ENCODE measurements at regions not wholly inside any gene's neighbourhood (a gene's known extent, or its start where the extent isn't known, plus 50 kb on each side); places are given as distances from the start of the nearest gene placed in this dataset.

- Histone ChIP-seq H3K27ac (ENCODE audit: low read length) (no peak overlapping the region), H4K20me1 (ENCODE audit: insufficient read depth, low read length) (no peaks in the 10 kb centered on the region), H2AFZ (ENCODE audit: low read depth, low read length) (no peak overlapping the region; the same call in 1 of the 2 replicates), H3K36me3 (replicated peaks; ENCODE audit: low read depth, low read length) (no peaks in the 10 kb centered on the region), H3K27me3 (ENCODE audit: low read depth, low read length) (no peaks in the 10 kb centered on the region), H3K9me3 (ENCODE audit: insufficient read depth, low read length) (no peaks in the 10 kb centered on the region), H3K4me2 (ENCODE audit: low read length) (no peak overlapping the region), H3K9ac (ENCODE audit: low read length) (no peak overlapping the region), H3K4me1 (ENCODE audit: low read length) (no peaks in the 10 kb centered on the region), H3K4me3 (ENCODE audit: low read length) (no peak overlapping the region), H3K79me2 (ENCODE audit: low read length) (no peaks in the 10 kb centered on the region)
- TF ChIP-seq EZH2phosphoT487 (IDR thresholded peaks at IDR 0.05; ENCODE audit: low read depth) = no peak
- TF ChIP-seq CTCF (IDR thresholded peaks at IDR 0.05; ENCODE audit: low read depth, low read length) = no peak
These were observed 698.6 kb downstream of the BRINP3 start for GRCh38 chr1:189779034-189779433.

GRCh38 chr1:189782295-189782694 lies 695.4 kb downstream of the BRINP3 start:
- no peaks in the 10 kb centered on the region for H3K27me3 ChIP-seq (ENCODE audit: low read depth, low read length)
- H2AFZ ChIP-seq (ENCODE audit: low read depth, low read length) = no peak overlapping the region
- H3K4me3 ChIP-seq (ENCODE audit: low read length) = no peak overlapping the region
- no peak overlapping the region for H3K27ac ChIP-seq (ENCODE audit: low read length)
- no peaks in the 10 kb centered on the region for H3K4me1 ChIP-seq (ENCODE audit: low read length)
- no peaks in the 10 kb centered on the region for H3K36me3 ChIP-seq (replicated peaks; ENCODE audit: low read depth, low read length)
- TF ChIP-seq EZH2phosphoT487 (IDR thresholded peaks at IDR 0.05; ENCODE audit: low read depth) (no peak), CTCF (IDR thresholded peaks at IDR 0.05; ENCODE audit: low read depth, low read length) (no peak)
- H3K4me2 ChIP-seq (ENCODE audit: low read length) = no peak overlapping the region
- no peak overlapping the region for H3K9ac ChIP-seq (ENCODE audit: low read length)
- no peaks in the 10 kb centered on the region for H3K79me2 ChIP-seq (ENCODE audit: low read length)
- no peaks in the 10 kb centered on the region for H4K20me1 ChIP-seq (ENCODE audit: insufficient read depth, low read length)
- H3K9me3 ChIP-seq (ENCODE audit: insufficient read depth, low read length) = no peaks in the 10 kb centered on the region

GRCh38 chr1:189783456-189783855 lies 694.2 kb downstream of the BRINP3 start:
- Histone ChIP-seq H3K27me3 (ENCODE audit: low read depth, low read length) (no peaks in the 10 kb centered on the region), H3K4me2 (ENCODE audit: low read length) (no peak overlapping the region), H3K36me3 (replicated peaks; ENCODE audit: low read depth, low read length) (no peaks in the 10 kb centered on the region), H3K9ac (ENCODE audit: low read length) (no peak overlapping the region), H3K9me3 (ENCODE audit: insufficient read depth, low read length) (no peaks in the 10 kb centered on the region), H3K27ac (ENCODE audit: low read length) (no peak overlapping the region), H4K20me1 (ENCODE audit: insufficient read depth, low read length) (no peaks in the 10 kb centered on the region), H3K4me3 (ENCODE audit: low read length) (no peak overlapping the region), H3K79me2 (ENCODE audit: low read length) (no peaks in the 10 kb centered on the region), H2AFZ (ENCODE audit: low read depth, low read length) (no peak overlapping the region), H3K4me1 (ENCODE audit: low read length) (no peaks in the 10 kb centered on the region)
- TF ChIP-seq EZH2phosphoT487 (IDR thresholded peaks at IDR 0.05; ENCODE audit: low read depth) (no peak), CTCF (IDR thresholded peaks at IDR 0.05; ENCODE audit: low read depth, low read length) (no peak)

- H2AFZ ChIP-seq (ENCODE audit: low read depth, low read length) = no peak overlapping the region
- H3K9ac ChIP-seq (ENCODE audit: low read length) = no peak overlapping the region
- no peaks in the 10 kb centered on the region for H3K27me3 ChIP-seq (ENCODE audit: low read depth, low read length)
- no peaks in the 10 kb centered on the region for H3K9me3 ChIP-seq (ENCODE audit: insufficient read depth, low read length)
- H3K27ac ChIP-seq (ENCODE audit: low read length) = no peak overlapping the region
- H3K79me2 ChIP-seq (ENCODE audit: low read length) = no peaks in the 10 kb centered on the region
- H3K36me3 ChIP-seq (replicated peaks; ENCODE audit: low read depth, low read length) = no peaks in the 10 kb centered on the region
- no peak overlapping the region for H3K4me2 ChIP-seq (ENCODE audit: low read length)
- H3K4me3 ChIP-seq (ENCODE audit: low read length) = no peak overlapping the region
- no peaks in the 10 kb centered on the region for H4K20me1 ChIP-seq (ENCODE audit: insufficient read depth, low read length)
- TF ChIP-seq EZH2phosphoT487 (IDR thresholded peaks at IDR 0.05; ENCODE audit: low read depth) (no peak), CTCF (IDR thresholded peaks at IDR 0.05; ENCODE audit: low read depth, low read length) (no peak)
- H3K4me1 ChIP-seq (ENCODE audit: low read length) = no peaks in the 10 kb centered on the region
These were observed 690.9 kb downstream of the BRINP3 start for GRCh38 chr1:189786761-189787160.

All from OCI-LY3 (cell line).